ENCODE measurements at regions not wholly inside any gene's neighbourhood (a gene's known extent, or its start where the extent isn't known, plus 50 kb on each side); places are given as distances from the start of the nearest gene placed in this dataset.

DNA sequence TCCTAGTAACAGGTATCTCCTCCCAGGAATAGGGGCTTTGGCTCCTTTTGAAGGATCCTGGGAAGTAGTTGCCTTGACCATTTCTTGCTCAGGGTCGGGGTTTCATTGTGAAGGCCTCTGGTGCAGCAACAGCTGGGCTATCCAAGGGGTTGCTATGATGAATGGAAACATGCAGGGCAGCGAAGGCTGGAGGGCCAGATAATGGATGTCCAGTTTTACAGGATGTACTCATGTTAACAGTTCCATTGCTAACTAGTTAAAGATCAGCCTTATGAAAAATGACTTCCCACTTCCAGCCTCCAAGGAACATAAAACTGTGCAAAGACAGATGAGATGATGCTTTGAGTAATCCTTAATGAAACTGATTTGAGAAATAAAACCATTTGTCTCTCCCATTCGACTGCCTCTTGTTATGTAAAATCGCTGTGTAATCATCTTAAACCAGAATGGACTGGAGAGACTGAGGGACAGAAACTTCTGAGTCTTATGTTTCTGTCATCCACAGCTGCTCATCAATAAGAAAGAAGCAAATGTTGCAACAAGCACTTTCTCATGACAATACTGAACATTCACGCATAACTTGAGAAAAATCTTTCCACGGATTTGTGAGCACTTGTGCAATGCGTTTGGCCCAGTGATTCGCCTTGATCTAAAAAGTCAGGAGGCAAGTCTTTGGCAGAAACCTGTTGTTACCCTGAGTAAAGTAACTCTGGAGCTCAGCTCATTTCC lies 473.5 kb upstream of the RGMA start:
- TF ChIP-seq EHMT2 (IDR thresholded peaks at IDR 0.05) (no peak), GABPB1 (CRISPR knock-in tag; IDR thresholded peaks at IDR 0.05) (no peak), XRCC5 (IDR thresholded peaks at IDR 0.05; ENCODE audit: low read depth, low read length) (no peak), HDAC2 (IDR thresholded peaks at IDR 0.05) (no peak), EZH2 (IDR thresholded peaks at IDR 0.05; ENCODE audit: borderline replicate concordance, low read depth, low read length) (no peak), CBFB (CRISPR knock-in tag; IDR thresholded peaks at IDR 0.05) (no peak)
- TF ChIP-seq, protein P1, sequence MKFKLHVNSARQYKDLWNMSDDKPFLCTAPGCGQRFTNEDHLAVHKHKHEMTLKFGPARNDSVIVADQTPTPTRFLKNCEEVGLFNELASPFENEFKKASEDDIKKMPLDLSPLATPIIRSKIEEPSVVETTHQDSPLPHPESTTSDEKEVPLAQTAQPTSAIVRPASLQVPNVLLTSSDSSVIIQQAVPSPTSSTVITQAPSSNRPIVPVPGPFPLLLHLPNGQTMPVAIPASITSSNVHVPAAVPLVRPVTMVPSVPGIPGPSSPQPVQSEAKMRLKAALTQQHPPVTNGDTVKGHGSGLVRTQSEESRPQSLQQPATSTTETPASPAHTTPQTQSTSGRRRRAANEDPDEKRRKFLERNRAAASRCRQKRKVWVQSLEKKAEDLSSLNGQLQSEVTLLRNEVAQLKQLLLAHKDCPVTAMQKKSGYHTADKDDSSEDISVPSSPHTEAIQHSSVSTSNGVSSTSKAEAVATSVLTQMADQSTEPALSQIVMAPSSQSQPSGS (CRISPR knock-in tag; IDR thresholded peaks at IDR 0.05), result no peak

Measured in K562 (cell line).